ENCODE measurements at regions not wholly inside any gene's neighbourhood (a gene's known extent, or its start where the extent isn't known, plus 50 kb on each side); places are given as distances from the start of the nearest gene placed in this dataset.

DNA sequence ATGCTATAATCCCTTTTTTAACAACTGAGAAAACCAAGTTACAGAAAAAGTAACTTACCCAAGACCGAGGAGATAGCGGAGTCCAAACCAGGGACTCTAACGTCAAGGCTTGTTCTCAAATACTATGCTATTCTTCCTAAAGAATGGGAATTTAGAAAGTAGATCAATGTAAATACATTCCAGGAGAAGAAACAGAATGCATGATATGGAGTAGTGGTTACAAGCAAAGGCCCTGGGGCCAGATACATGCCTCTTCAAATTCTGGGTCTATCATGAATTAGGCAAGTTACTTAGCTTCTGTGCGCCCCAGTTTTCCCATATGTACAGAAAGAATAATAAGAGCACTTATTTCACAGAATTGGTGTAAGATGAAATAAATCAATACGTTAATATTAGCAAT, 102.0 kb upstream of the CHMP2B start:
- TF ChIP-seq CTCF (IDR thresholded peaks at IDR 0.05; ENCODE audit: low read length) (no peak), EZH2 (IDR thresholded peaks at IDR 0.05; ENCODE audit: borderline replicate concordance, low read length) (no peak)
